ENCODE measurements at regions not wholly inside any gene's neighbourhood (a gene's known extent, or its start where the extent isn't known, plus 50 kb on each side); places are given as distances from the start of the nearest gene placed in this dataset.

- no peak for TF ChIP-seq POLR2A (IDR thresholded peaks at IDR 0.05)
- TF ChIP-seq, protein P1, sequence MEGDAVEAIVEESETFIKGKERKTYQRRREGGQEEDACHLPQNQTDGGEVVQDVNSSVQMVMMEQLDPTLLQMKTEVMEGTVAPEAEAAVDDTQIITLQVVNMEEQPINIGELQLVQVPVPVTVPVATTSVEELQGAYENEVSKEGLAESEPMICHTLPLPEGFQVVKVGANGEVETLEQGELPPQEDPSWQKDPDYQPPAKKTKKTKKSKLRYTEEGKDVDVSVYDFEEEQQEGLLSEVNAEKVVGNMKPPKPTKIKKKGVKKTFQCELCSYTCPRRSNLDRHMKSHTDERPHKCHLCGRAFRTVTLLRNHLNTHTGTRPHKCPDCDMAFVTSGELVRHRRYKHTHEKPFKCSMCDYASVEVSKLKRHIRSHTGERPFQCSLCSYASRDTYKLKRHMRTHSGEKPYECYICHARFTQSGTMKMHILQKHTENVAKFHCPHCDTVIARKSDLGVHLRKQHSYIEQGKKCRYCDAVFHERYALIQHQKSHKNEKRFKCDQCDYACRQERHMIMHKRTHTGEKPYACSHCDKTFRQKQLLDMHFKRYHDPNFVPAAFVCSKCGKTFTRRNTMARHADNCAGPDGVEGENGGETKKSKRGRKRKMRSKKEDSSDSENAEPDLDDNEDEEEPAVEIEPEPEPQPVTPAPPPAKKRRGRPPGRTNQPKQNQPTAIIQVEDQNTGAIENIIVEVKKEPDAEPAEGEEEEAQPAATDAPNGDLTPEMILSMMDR (IDR thresholded peaks at IDR 0.05): no peak
These were observed 255.6 kb upstream of the SATB1 start for GRCh38 chr3:18680758-18681157.

Measured in vagina (tissue), 2 donors.